Right lobe of liver (tissue), 6 donors: ENCODE measurements at regions not wholly inside any gene's neighbourhood (a gene's known extent, or its start where the extent isn't known, plus 50 kb on each side); places are given as distances from the start of the nearest gene placed in this dataset.

ENCODE experiments used
- ATAC-seq, 4 donors: fragments of 200-7000 bp; cut with Tn5 transposase; one replicate each; pipeline ENCODE4 v1.9.1; 2020; ENCODE audit warnings: mild to moderate bottlenecking in 4 of 4, moderate library complexity in 4 of 4
- DNase-seq, 3 donors: peaks; one replicate each; pipeline ENCODE4 v3.0.0-alpha.2; 2020
- H3K27ac ChIP-seq, 3 donors: fragments of 200-600 bp; one replicate each; pipeline ENCODE4 v1.8.0; 2022
- H3K27me3 ChIP-seq, 2 donors: fragments of 200-600 bp; one replicate each; pipeline ENCODE4 v1.8.0; 2022
- H3K36me3 ChIP-seq, 4 donors: fragments of 200-600 bp; sonication (generic) in 1 of 4; one replicate each; pipeline versions ENCODE4 v1.5.1 to v1.8.0; 2017 to 2022; ENCODE audit warnings: control low read depth in 1 of 4
- H3K4me1 ChIP-seq, 4 donors: fragments of 200-600 bp; sonication (generic) in 1 of 4; one replicate each; pipeline versions ENCODE4 v1.5.1 to v1.8.0; 2017 to 2022; ENCODE audit warnings: control low read depth in 1 of 4
- H3K4me3 ChIP-seq, 3 donors: fragments of 200-600 bp; one replicate each; pipeline ENCODE4 v1.8.0; 2022
- H3K9me3 ChIP-seq, 4 donors: fragments of 200-600 bp; sonication (generic) in 1 of 4; one replicate each; pipeline versions ENCODE4 v1.5.1 to v1.8.0; 2017 to 2022; ENCODE audit warnings: control low read depth in 1 of 4
- POLR2A ChIP-seq: fragments of 450-650 bp; IDR thresholded peaks from one replicate; pipeline ENCODE4 v1.6.1; 2017; ENCODE audit warnings: antibody characterized with exemption, mild to moderate bottlenecking
- WGBS: methylation state at CpG from one replicate; pipeline ENCODE4 v1.1.6; 2018; ENCODE audit warnings: low coverage, low lambda C conversion rate; ENCODE audit not compliant: insufficient coverage; ENCODE audit errors: missing lambda C conversion rate; 5-methylcytosine and 5-hydroxymethylcytosine counted together
- intact Hi-C, 2 donors: fragments of 100-400 bp; cut with DNase I; formaldehyde crosslinking; loops; one replicate each; pipeline versions ENCODE4 v1.11.2 to v1.14.1; 2022
- TF ChIP-seq, protein P1 (sequence below), 4 donors: fragments of 200-600 bp in 3 of 4; fragments of 450-650 bp in 1 of 4; IDR thresholded peaks; one replicate each; pipeline versions ENCODE4 v1.5.1 to v1.8.0; 2016 to 2022; ENCODE audit warnings: antibody characterized with exemption in 4 of 4, mild to moderate bottlenecking in 2 of 4
- donor health status: DM: no; HTN: yes; CAD: no.
- donor health status: DM: no; HTN: no; CAD: no.
- donor health status: DM: no; HTN: no; CAD: no.
- donor health status: DM: no; HTN: yes; CAD: no.
- donor health status: DM: no; HTN: yes; CAD: no.

DNA sequence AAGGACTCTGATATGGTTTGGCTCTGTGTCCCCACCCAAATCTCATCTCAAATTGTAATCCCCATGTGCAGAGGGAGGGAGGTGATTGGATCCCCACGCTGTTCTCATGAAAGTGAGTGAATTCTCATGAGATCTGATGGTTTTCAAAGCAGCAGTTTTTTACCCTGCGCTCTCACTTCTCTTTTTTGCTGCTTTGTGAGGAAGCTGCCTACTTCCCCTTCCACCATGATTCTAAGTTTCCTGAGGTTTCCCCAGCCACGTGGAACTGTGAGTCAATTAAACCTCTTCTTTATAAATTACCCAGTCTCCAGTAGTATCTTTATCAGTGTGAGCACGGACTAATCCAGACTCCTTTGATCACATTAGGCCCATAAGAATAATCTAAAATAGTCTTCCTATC is 719.7 kb upstream of the CDH8 start:
- no peak for TF ChIP-seq POLR2A
- TF ChIP-seq, protein P1, sequence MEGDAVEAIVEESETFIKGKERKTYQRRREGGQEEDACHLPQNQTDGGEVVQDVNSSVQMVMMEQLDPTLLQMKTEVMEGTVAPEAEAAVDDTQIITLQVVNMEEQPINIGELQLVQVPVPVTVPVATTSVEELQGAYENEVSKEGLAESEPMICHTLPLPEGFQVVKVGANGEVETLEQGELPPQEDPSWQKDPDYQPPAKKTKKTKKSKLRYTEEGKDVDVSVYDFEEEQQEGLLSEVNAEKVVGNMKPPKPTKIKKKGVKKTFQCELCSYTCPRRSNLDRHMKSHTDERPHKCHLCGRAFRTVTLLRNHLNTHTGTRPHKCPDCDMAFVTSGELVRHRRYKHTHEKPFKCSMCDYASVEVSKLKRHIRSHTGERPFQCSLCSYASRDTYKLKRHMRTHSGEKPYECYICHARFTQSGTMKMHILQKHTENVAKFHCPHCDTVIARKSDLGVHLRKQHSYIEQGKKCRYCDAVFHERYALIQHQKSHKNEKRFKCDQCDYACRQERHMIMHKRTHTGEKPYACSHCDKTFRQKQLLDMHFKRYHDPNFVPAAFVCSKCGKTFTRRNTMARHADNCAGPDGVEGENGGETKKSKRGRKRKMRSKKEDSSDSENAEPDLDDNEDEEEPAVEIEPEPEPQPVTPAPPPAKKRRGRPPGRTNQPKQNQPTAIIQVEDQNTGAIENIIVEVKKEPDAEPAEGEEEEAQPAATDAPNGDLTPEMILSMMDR (IDR thresholded peaks at IDR 0.05) = no peak
- intact Hi-C loops = no loop called here
- Histone ChIP-seq H3K4me3 (no peak overlapping the region), H3K9me3 (no peaks in the 10 kb centered on the region), H3K4me1 (no peaks in the 10 kb centered on the region), H3K27ac (no peak overlapping the region), H3K36me3 (no peaks in the 10 kb centered on the region), H3K27me3 (no peaks in the 10 kb centered on the region)
- no peak for ATAC-seq
- WGBS = 40% methylated on average over 4 of the region's 4 CpGs
- no peak for DNase-seq

DNA sequence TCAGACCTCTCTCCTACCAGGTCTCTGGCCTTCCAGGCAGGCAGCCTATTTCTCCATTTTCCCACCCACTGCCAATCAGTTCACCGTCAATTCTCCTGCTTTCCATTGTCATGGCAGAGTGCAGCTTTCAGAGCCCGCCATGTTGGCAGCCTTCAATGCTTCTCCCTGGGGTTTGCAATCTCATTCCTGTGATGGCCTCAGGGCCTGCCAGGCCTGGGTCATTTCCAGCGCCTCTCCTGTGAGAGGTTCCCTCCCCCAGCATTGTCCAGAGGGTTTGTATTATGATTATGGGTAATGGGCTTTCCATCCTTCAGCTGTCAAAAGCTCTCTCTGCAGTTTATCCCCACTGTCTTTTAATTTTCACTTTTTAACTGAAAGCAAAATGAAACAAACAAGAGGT is 716.6 kb upstream of the CDH8 start:
- Histone ChIP-seq H3K27ac (no peak overlapping the region), H3K4me1 (no peaks in the 10 kb centered on the region), H3K27me3 (no peaks in the 10 kb centered on the region), H3K4me3 (no peak overlapping the region), H3K36me3 (no peaks in the 10 kb centered on the region), H3K9me3 (no peaks in the 10 kb centered on the region)
- intact Hi-C loops = no loop called here
- 67% methylated on average over 3 of the region's 3 CpGs for WGBS
- TF ChIP-seq, protein P1 (IDR thresholded peaks at IDR 0.05) = no peak
- no peak for TF ChIP-seq POLR2A
- ATAC-seq (no peak), DNase-seq (no peak)

DNA sequence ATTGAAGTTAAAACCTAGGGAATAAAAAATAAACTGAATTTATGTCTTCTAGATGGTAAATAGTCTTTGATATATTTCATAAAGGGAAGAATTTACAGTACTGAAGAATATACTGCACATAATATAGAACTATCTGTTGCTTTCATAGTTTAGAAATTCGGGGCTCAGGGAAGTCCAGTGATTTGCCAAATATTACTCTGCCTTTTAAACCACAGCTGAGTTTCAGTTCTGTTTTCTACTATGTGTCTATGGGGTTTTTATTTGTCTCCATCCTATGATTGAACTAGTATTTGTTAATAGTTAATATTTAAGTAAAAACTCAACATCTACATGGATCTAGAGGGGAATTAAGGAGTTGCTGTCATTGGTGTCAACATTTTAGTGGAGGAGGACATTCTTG is 715.0 kb upstream of the CDH8 start:
- no peak for ATAC-seq
- H3K27ac ChIP-seq = no peak overlapping the region
- TF ChIP-seq, protein P1 (IDR thresholded peaks at IDR 0.05) = no peak
- no peak for TF ChIP-seq POLR2A
- no peaks in the 10 kb centered on the region for H3K4me1 ChIP-seq
- H3K27me3 ChIP-seq = no peaks in the 10 kb centered on the region
- intact Hi-C loops = no loop called here
- 26% methylated on average over 1 of the region's 1 CpG for WGBS
- H3K4me3 ChIP-seq = no peak overlapping the region
- no peaks in the 10 kb centered on the region for H3K9me3 ChIP-seq
- no peak for DNase-seq
- no peaks in the 10 kb centered on the region for H3K36me3 ChIP-seq

DNA sequence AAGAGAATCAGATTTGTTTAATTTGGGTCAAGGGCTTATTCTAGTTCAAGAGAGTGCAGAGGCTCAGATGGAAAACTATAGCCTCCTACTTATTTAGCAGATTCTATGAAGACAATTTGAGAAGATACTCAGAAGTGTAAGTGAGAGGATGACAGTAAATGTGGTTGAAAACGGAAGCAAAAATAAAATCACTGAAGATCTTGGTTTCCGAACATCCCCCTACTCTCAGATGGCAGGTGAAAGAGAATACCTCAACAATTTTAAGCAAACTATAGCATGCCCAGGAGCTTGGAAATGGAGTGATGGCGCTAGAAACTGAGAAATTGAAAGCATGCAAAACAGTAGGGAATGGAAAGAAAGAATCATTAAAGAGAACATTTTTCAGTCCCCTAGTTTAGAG is 705.5 kb upstream of the CDH8 start:
- Histone ChIP-seq H3K27ac (no peak overlapping the region), H3K27me3 (no peaks in the 10 kb centered on the region), H3K9me3 (no peaks in the 10 kb centered on the region), H3K4me1 (no peaks in the 10 kb centered on the region), H3K4me3 (no peak overlapping the region), H3K36me3 (no peaks in the 10 kb centered on the region)
- ATAC-seq (no peak), DNase-seq (no peak)
- WGBS = 38% methylated on average over 3 of the region's 3 CpGs
- intact Hi-C loops = loop anchor here in 1 of 2 donors (10.0 kb wide), 1 partner anchor 293 kb away; no protein-coding TSS in a partner anchor
- TF ChIP-seq POLR2A = no peak
- TF ChIP-seq, protein P1 (IDR thresholded peaks at IDR 0.05) = no peak
